ENCODE measurements at regions not wholly inside any gene's neighbourhood (a gene's known extent, or its start where the extent isn't known, plus 50 kb on each side); places are given as distances from the start of the nearest gene placed in this dataset.

- no peak for DNase-seq (ENCODE audit: low read depth)
- H3K4me3 ChIP-seq (ENCODE audit: low read depth, low read length), result no peak overlapping the region
- TF ChIP-seq CTCF (IDR thresholded peaks at IDR 0.05; ENCODE audit: insufficient read depth, low read length), result no peak
Observed at GRCh38 chr1:195511501-195511900, 1096.7 kb downstream of the KCNT2 start.

- DNase-seq (ENCODE audit: low read depth), result no peak
- no peak overlapping the region for H3K4me3 ChIP-seq (ENCODE audit: low read depth, low read length)
- no peak for TF ChIP-seq CTCF (IDR thresholded peaks at IDR 0.05; ENCODE audit: insufficient read depth, low read length)
Observed at GRCh38 chr1:195501118-195501517, 1107.1 kb downstream of the KCNT2 start.

- no peak for TF ChIP-seq CTCF (IDR thresholded peaks at IDR 0.05; ENCODE audit: insufficient read depth, low read length)
- no peak for DNase-seq (ENCODE audit: low read depth)
- no peak overlapping the region for H3K4me3 ChIP-seq (ENCODE audit: low read depth, low read length)
Observed at GRCh38 chr1:195495720-195496635, 1112.3 kb downstream of the KCNT2 start.

- no peak overlapping the region for H3K4me3 ChIP-seq (ENCODE audit: low read depth, low read length)
- no peak for TF ChIP-seq CTCF (IDR thresholded peaks at IDR 0.05; ENCODE audit: insufficient read depth, low read length)
- DNase-seq (ENCODE audit: low read depth), result no peak
Observed at GRCh38 chr1:195482137-195482536, 1126.1 kb downstream of the KCNT2 start.

DNA sequence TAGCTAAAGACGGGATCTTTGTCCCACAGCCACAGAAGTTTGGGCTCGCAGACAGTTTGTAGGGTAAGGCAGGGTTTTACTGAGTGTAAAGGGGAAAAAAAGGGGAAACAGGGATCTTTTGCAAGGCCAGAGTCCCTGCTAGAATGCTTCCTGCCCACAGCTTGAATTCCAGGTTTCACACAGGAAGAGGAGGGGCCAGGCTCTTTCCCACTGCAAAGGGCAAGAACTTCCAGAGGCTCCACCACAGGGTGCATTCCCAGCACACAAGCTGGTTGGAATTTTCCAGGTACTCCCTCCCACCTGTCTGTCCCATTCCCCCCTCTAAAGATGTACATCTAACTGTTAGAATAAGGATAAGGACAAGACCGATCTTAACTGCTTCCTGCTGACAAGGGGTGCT, 1126.9 kb downstream of the KCNT2 start:
- no peak for DNase-seq (ENCODE audit: low read depth)
- no peak for TF ChIP-seq CTCF (IDR thresholded peaks at IDR 0.05; ENCODE audit: insufficient read depth, low read length)

GRCh38 chr1:195475568-195475967, 1132.7 kb downstream of the KCNT2 start:
- no peak for TF ChIP-seq CTCF (IDR thresholded peaks at IDR 0.05; ENCODE audit: insufficient read depth, low read length)
- DNase-seq (ENCODE audit: low read depth), result no peak
- H3K4me3 ChIP-seq (ENCODE audit: low read depth, low read length), result no peak overlapping the region

More for the DNA sequence above, 1126.9 kb downstream of the KCNT2 start:
- H3K4me3 ChIP-seq (ENCODE audit: low read depth, low read length), result no peak overlapping the region
